ENCODE measurements at regions not wholly inside any gene's neighbourhood (a gene's known extent, or its start where the extent isn't known, plus 50 kb on each side); places are given as distances from the start of the nearest gene placed in this dataset.

- TF ChIP-seq POLR2AphosphoS5 (IDR thresholded peaks at IDR 0.05) = no peak
- no peak for TF ChIP-seq POLR2A (IDR thresholded peaks at IDR 0.05)
- no peak for TF ChIP-seq CTCF (IDR thresholded peaks at IDR 0.05)
- no peak for TF ChIP-seq EP300 (IDR thresholded peaks at IDR 0.05; ENCODE audit: low read depth)
Observed at GRCh38 chr6:53982366-53983050, 128.7 kb upstream of the MLIP start.
